DOHH2 (cell line): ENCODE measurements at regions not wholly inside any gene's neighbourhood (a gene's known extent, or its start where the extent isn't known, plus 50 kb on each side); places are given as distances from the start of the nearest gene placed in this dataset.

Source experiments
- H3F3A ChIP-seq: fragments of 200-600 bp; sonication (generic), shearing (Covaris generic); 2 replicates; pipeline ENCODE4 v1.6.0; 2016; ENCODE audit warnings: antibody characterized with exemption, mild to moderate bottlenecking; ENCODE audit not compliant: control insufficient read depth, insufficient read depth
- H3K27ac ChIP-seq: fragments of 200-600 bp; sonication (generic); 2 replicates; pipeline ENCODE4 v1.5.1; 2014; ENCODE audit warnings: low read depth, mild to moderate bottlenecking, low read length, moderate library complexity
- H3K27me3 ChIP-seq: fragments of 200-600 bp; sonication (generic); 2 replicates; pipeline ENCODE4 v1.6.1; 2014; ENCODE audit warnings: mild to moderate bottlenecking, low read length, mixed read lengths; ENCODE audit not compliant: control insufficient read depth
- H3K36me3 ChIP-seq: fragments of 200-600 bp; sonication (generic); 2 replicates; pipeline ENCODE4 v1.6.1; 2014; ENCODE audit warnings: mild to moderate bottlenecking, low read length, moderate library complexity, mixed read lengths; ENCODE audit not compliant: control insufficient read depth
- H3K4me1 ChIP-seq: fragments of 200-600 bp; sonication (generic); 2 replicates; pipeline ENCODE4 v1.6.1; 2014; ENCODE audit warnings: mild to moderate bottlenecking, low read length, mixed read lengths; ENCODE audit not compliant: control insufficient read depth
- H3K4me2 ChIP-seq: fragments of 200-600 bp; sonication (generic); 2 replicates; pipeline ENCODE4 v1.6.0; 2014; ENCODE audit warnings: mild to moderate bottlenecking, low read length, moderate library complexity
- H3K4me3 ChIP-seq: fragments of 200-600 bp; sonication (generic); 2 replicates; pipeline ENCODE4 v1.5.1; 2014; ENCODE audit warnings: mild to moderate bottlenecking, low read length, mixed read lengths
- H3K79me2 ChIP-seq: fragments of 200-600 bp; sonication (generic); 2 replicates; pipeline ENCODE4 v1.6.1; 2014; ENCODE audit warnings: mild to moderate bottlenecking, low read length, mixed read lengths; ENCODE audit not compliant: control insufficient read depth
- H3K9me2 ChIP-seq: fragments of 200-600 bp; sonication (generic); replicated peaks from 2 replicates; pipeline ENCODE4 v1.6.1; 2014; ENCODE audit warnings: mild to moderate bottlenecking, low read length, mixed read lengths; ENCODE audit not compliant: control insufficient read depth
- H3K9me3 ChIP-seq: fragments of 200-600 bp; sonication (generic); 2 replicates; pipeline ENCODE4 v1.6.1; 2014; ENCODE audit warnings: antibody characterized with exemption, low read length, mixed read lengths; ENCODE audit not compliant: control insufficient read depth, insufficient read depth
- H4K20me1 ChIP-seq: fragments of 200-600 bp; sonication (generic); 2 replicates; pipeline ENCODE4 v1.6.0; 2014; ENCODE audit warnings: low read depth, mild to moderate bottlenecking, antibody characterized with exemption, low read length, moderate library complexity; ENCODE audit not compliant: control insufficient read depth, insufficient read depth
- CTCF ChIP-seq: fragments of 200-600 bp; sonication (generic); IDR thresholded peaks from one replicate; pipeline ENCODE4 v1.5.1; 2014; ENCODE audit warnings: antibody characterized with exemption, mild to moderate bottlenecking, low read depth, low read length; ENCODE audit not compliant: poor library complexity, severe bottlenecking
- EZH2phosphoT487 ChIP-seq: fragments of 200-600 bp; sonication (generic); IDR thresholded peaks from 2 replicates; pipeline ENCODE4 v1.6.1; 2017; ENCODE audit warnings: borderline replicate concordance, mild to moderate bottlenecking, antibody characterized with exemption, low read length, moderate library complexity, mixed read lengths

GRCh38 chr12:83468988-83469908 lies 782.5 kb downstream of the TMTC2 start:
- Histone ChIP-seq H3K36me3 (no peaks in the 10 kb centered on the region), H3K4me3 (no peak overlapping the region), H4K20me1 (no peaks in the 10 kb centered on the region), H3K9me2 (no peaks in the 10 kb centered on the region), H3K79me2 (no peaks in the 10 kb centered on the region), H3K27ac (no peak overlapping the region), H3F3A (no peaks in the 10 kb centered on the region), H3K4me2 (no peak overlapping the region), H3K9me3 (no peaks in the 10 kb centered on the region), H3K27me3 (no peaks in the 10 kb centered on the region), H3K4me1 (no peaks in the 10 kb centered on the region)
- TF ChIP-seq EZH2phosphoT487 (no peak), CTCF (no peak)

- H3K27ac ChIP-seq: no peak overlapping the region
- no peaks in the 10 kb centered on the region for H4K20me1 ChIP-seq
- no peaks in the 10 kb centered on the region for H3K27me3 ChIP-seq
- H3K36me3 ChIP-seq: no peaks in the 10 kb centered on the region
- no peak for TF ChIP-seq CTCF
- TF ChIP-seq EZH2phosphoT487: no peak
- no peaks in the 10 kb centered on the region for H3K79me2 ChIP-seq
- H3K9me3 ChIP-seq: no peaks in the 10 kb centered on the region
- H3K9me2 ChIP-seq: no peaks in the 10 kb centered on the region
- no peak overlapping the region for H3K4me3 ChIP-seq
- no peak overlapping the region for H3K4me2 ChIP-seq
- no peaks in the 10 kb centered on the region for H3K4me1 ChIP-seq
- H3F3A ChIP-seq: no peaks in the 10 kb centered on the region
These were observed 778.9 kb downstream of the TMTC2 start for GRCh38 chr12:83465632-83466031.

GRCh38 chr12:83462419-83462818 lies 775.7 kb downstream of the TMTC2 start:
- Histone ChIP-seq H3K9me3 (no peaks in the 10 kb centered on the region), H3K9me2 (no peaks in the 10 kb centered on the region), H3K4me2 (no peak overlapping the region), H3K27ac (no peak overlapping the region), H3K27me3 (no peaks in the 10 kb centered on the region), H3K4me3 (no peak overlapping the region), H3K79me2 (no peaks in the 10 kb centered on the region), H4K20me1 (no peaks in the 10 kb centered on the region), H3K36me3 (no peaks in the 10 kb centered on the region), H3K4me1 (no peaks in the 10 kb centered on the region), H3F3A (no peaks in the 10 kb centered on the region)
- TF ChIP-seq EZH2phosphoT487 (no peak), CTCF (no peak)
